Stomach smooth muscle (tissue), 2 donors: ENCODE measurements at regions not wholly inside any gene's neighbourhood (a gene's known extent, or its start where the extent isn't known, plus 50 kb on each side); places are given as distances from the start of the nearest gene placed in this dataset.

Experiments used
- H3K27ac ChIP-seq: one replicate; pipeline ENCODE4 v1.7.0; 2013; ENCODE audit warnings: mild to moderate bottlenecking, low read length, inconsistent platforms
- H3K27me3 ChIP-seq, 2 donors: one replicate each; pipeline ENCODE4 v1.7.0; 2013; ENCODE audit warnings: low read length in 2 of 2; ENCODE audit not compliant: insufficient read depth in 2 of 2, control insufficient read depth in 1 of 2
- H3K36me3 ChIP-seq, 2 donors: one replicate each; pipeline ENCODE4 v1.7.0; 2013; ENCODE audit warnings: low read length in 2 of 2; ENCODE audit not compliant: control insufficient read depth in 2 of 2, insufficient read depth in 2 of 2
- H3K4me1 ChIP-seq: one replicate; pipeline ENCODE4 v1.7.0; 2013; ENCODE audit warnings: low read length; ENCODE audit not compliant: control insufficient read depth, insufficient read depth
- H3K4me3 ChIP-seq, 2 donors: one replicate each; pipeline ENCODE4 v1.7.0; 2013; ENCODE audit warnings: low read length in 2 of 2
- H3K9ac ChIP-seq, 2 donors: one replicate each; pipeline ENCODE4 v1.7.0; 2013; ENCODE audit warnings: low read length in 2 of 2, mild to moderate bottlenecking in 1 of 2
- H3K9me3 ChIP-seq, 2 donors: one replicate each; pipeline ENCODE4 v1.7.0; 2013; ENCODE audit warnings: low read length in 2 of 2; ENCODE audit not compliant: control insufficient read depth in 2 of 2
- donor health status: healthy.
- donor health status: Pancreatic carcinoma.

- Histone ChIP-seq H3K4me3 (no peak overlapping the region), H3K4me1 (no peaks in the 10 kb centered on the region), H3K9me3 (no peaks in the 10 kb centered on the region), H3K27ac (no peak overlapping the region), H3K27me3 (no peaks in the 10 kb centered on the region), H3K9ac (no peak overlapping the region), H3K36me3 (no peaks in the 10 kb centered on the region)
These were observed 390.3 kb upstream of the DCN start for GRCh38 chr12:91572869-91573268.

DNA sequence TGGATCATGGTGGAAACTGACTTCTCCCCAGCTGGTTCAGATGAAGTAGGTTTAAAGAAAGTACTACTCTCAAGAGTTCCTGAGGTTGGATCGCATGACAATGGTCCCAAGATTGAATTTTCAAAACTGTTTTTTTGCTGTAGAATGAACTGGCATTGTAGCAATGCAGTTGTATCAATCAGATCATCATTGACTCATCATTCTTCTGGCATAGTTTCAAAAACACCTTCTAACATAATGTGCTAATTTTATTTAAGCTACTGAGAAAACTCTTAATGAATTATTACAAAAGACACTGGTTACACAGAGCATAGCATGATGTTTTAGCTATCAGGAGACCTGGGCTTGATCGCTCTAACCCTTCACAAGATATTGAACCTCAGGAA, 384.5 kb upstream of the DCN start:
- H3K9me3 ChIP-seq = no peaks in the 10 kb centered on the region
- no peaks in the 10 kb centered on the region for H3K36me3 ChIP-seq
- no peak overlapping the region for H3K9ac ChIP-seq
- no peaks in the 10 kb centered on the region for H3K4me1 ChIP-seq
- H3K27me3 ChIP-seq = no peaks in the 10 kb centered on the region
- H3K27ac ChIP-seq = no peak overlapping the region
- no peak overlapping the region for H3K4me3 ChIP-seq

DNA sequence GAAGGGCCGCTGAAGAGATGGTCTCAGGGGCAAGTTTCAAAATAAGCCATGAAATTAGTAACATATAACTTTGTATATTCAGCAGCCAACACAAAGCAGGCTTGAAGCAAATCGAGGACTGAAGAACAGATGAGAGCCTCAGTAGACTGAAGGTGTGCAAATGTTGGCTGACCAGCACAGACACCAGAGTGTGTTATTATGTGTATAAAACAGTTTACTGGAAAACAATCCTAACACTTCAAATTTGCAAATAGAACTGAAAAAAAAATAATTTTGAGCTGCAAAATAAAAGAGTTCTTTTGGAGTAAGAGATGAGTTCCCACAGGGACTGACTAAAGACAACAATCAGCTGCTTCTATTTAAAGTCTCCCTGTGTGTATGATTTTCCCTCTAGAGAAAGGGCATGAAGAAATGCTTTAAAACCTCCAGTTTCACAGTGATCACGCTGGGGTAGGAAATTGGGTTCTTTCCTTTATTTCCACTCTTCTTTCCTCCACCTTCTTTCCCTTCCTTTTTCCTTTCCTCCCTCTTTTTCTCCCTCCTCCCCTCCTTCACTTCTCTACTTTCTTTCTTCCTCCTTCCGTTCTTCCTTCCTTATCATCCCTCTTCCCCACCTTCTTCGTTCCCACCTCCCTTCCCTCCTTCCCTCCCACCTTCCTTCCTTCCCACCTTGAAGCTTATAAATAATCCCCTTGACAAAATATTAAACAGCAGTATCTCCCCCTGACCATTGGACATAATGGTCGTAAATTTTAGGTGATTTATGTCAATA, 383.9 kb upstream of the DCN start:
- Histone ChIP-seq H3K27me3 (no peaks in the 10 kb centered on the region), H3K9ac (no peak overlapping the region), H3K27ac (no peak overlapping the region), H3K36me3 (no peaks in the 10 kb centered on the region), H3K4me1 (no peaks in the 10 kb centered on the region), H3K9me3 (no peaks in the 10 kb centered on the region), H3K4me3 (no peak overlapping the region)

- H3K36me3 ChIP-seq = no peaks in the 10 kb centered on the region
- no peak overlapping the region for H3K4me3 ChIP-seq
- H3K9ac ChIP-seq = no peak overlapping the region
- H3K27ac ChIP-seq = no peak overlapping the region
- H3K4me1 ChIP-seq = no peaks in the 10 kb centered on the region
- H3K27me3 ChIP-seq = no peaks in the 10 kb centered on the region
- no peaks in the 10 kb centered on the region for H3K9me3 ChIP-seq
These were observed 383.2 kb upstream of the DCN start for GRCh38 chr12:91565846-91566245.

DNA sequence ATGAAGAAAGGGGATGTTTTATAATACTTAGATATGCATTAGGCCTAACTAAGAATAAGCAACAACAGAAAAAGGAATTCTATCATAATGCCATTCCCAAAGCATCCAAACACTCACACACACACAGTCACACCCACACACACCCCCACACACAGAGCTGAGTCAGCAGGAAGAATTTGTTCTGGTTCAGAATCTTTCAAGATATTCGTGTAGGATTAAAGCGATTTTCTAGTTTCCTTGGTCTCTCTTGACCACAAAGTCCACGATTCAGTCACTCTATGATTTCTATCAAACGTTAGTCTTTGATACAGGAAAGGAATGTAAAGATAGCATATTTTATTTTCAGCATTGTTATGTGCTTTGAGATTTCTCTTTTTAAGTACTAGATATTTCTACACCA, 382.6 kb upstream of the DCN start:
- Histone ChIP-seq H3K27me3 (no peaks in the 10 kb centered on the region), H3K36me3 (no peaks in the 10 kb centered on the region), H3K4me3 (no peak overlapping the region), H3K9ac (no peak overlapping the region), H3K27ac (no peak overlapping the region), H3K9me3 (no peaks in the 10 kb centered on the region), H3K4me1 (no peaks in the 10 kb centered on the region)

- Histone ChIP-seq H3K4me1 (no peaks in the 10 kb centered on the region), H3K9ac (no peak overlapping the region), H3K27ac (no peak overlapping the region), H3K4me3 (no peak overlapping the region), H3K9me3 (no peaks in the 10 kb centered on the region), H3K36me3 (no peaks in the 10 kb centered on the region), H3K27me3 (no peaks in the 10 kb centered on the region)
These were observed 380.6 kb upstream of the DCN start for GRCh38 chr12:91563011-91563765.

DNA sequence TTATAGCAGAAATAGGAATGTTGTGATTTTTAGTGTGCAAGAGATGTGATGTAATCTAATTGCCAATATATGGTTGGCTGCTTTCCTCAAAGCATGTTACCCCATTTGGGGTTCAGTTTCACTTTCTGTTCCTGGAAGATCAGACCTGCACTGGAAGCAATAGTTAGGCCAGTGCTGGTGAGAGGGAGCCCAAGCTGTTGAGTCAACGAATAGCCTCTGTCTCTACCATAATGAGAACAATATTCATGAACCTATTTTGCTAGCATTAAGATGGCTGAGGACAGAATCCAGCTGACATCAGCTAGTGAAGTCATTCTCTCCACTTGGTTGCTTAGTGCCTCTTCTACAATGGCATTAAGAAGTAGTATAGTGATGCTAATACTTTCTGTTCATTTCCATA, 379.9 kb upstream of the DCN start:
- Histone ChIP-seq H3K9me3 (no peaks in the 10 kb centered on the region), H3K9ac (no peak overlapping the region), H3K4me1 (no peaks in the 10 kb centered on the region), H3K36me3 (no peaks in the 10 kb centered on the region), H3K4me3 (no peak overlapping the region), H3K27ac (no peak overlapping the region), H3K27me3 (no peaks in the 10 kb centered on the region)

- no peak overlapping the region for H3K9ac ChIP-seq
- no peaks in the 10 kb centered on the region for H3K9me3 ChIP-seq
- H3K4me1 ChIP-seq = no peaks in the 10 kb centered on the region
- no peaks in the 10 kb centered on the region for H3K36me3 ChIP-seq
- H3K27me3 ChIP-seq = no peaks in the 10 kb centered on the region
- no peak overlapping the region for H3K27ac ChIP-seq
- no peak overlapping the region for H3K4me3 ChIP-seq
These were observed 379.3 kb upstream of the DCN start for GRCh38 chr12:91561958-91562325.

DNA sequence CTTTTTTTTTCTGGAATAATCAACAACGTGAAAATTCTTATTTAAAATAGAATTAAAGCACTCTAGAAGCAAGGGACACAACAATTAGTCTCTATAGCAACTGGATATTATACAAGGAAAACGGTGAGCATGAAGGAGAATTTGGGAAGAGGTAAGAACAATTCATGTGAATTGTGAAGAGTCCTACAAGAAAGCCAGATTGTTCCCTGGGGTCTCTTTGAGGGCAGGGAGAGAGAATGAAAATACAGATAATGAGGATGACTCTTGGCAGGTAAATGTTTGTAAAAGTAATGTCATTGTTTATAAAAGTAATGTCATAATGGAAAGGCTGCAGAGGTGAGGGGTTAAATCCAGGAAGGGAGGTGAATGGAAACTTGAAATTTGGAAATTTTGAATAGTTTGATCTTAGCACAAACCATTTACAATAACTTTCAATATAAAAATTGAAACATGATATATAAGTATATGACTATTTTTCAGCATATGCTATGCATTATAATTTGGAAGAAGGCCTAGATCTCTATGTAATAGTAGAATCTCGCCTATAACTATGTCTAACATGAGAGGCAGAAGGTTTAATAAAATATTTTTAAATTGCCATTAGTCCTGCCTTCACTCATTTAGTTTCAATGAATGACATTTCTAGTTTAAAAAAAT, 378.8 kb upstream of the DCN start:
- H3K9me3 ChIP-seq = no peaks in the 10 kb centered on the region
- no peak overlapping the region for H3K4me3 ChIP-seq
- H3K27ac ChIP-seq = no peak overlapping the region
- H3K36me3 ChIP-seq = no peaks in the 10 kb centered on the region
- H3K4me1 ChIP-seq = no peaks in the 10 kb centered on the region
- H3K9ac ChIP-seq = no peak overlapping the region
- no peaks in the 10 kb centered on the region for H3K27me3 ChIP-seq

- Histone ChIP-seq H3K4me3 (no peak overlapping the region), H3K4me1 (no peaks in the 10 kb centered on the region), H3K36me3 (no peaks in the 10 kb centered on the region), H3K27me3 (no peaks in the 10 kb centered on the region), H3K27ac (no peak overlapping the region), H3K9me3 (no peaks in the 10 kb centered on the region), H3K9ac (no peak overlapping the region)
These were observed 374.3 kb upstream of the DCN start for GRCh38 chr12:91556909-91557308.
